ENCODE measurements at regions not wholly inside any gene's neighbourhood (a gene's known extent, or its start where the extent isn't known, plus 50 kb on each side); places are given as distances from the start of the nearest gene placed in this dataset.

- FAIRE-seq = no peak
- no peaks in the 10 kb centered on the region for H3K4me1 ChIP-seq (ENCODE audit: control insufficient read depth in 2 of 3, insufficient read depth in 2 of 3, low read depth in 1 of 3, low read length in 3 of 3)
- H3K36me3 ChIP-seq (ENCODE audit: control insufficient read depth in 2 of 3, insufficient read depth in 3 of 3, low read length in 3 of 3) = no peaks in the 10 kb centered on the region
- H3K9me3 ChIP-seq (ENCODE audit: control insufficient read depth in 2 of 3, insufficient read depth in 1 of 3, low read length in 3 of 3) = no peaks in the 10 kb centered on the region
- H3K27me3 ChIP-seq (ENCODE audit: control insufficient read depth, insufficient read depth, low read length) = no peaks in the 10 kb centered on the region
- H3K4me3 ChIP-seq (ENCODE audit: low read length in 3 of 3) = no peak overlapping the region
- no peak overlapping the region for H3K27ac ChIP-seq (ENCODE audit: low read depth in 2 of 2, low read length in 2 of 2)
- no peak overlapping the region for H3K9ac ChIP-seq (ENCODE audit: low read length in 3 of 3)
- no peak for DNase-seq
- TF ChIP-seq CTCF (IDR thresholded peaks at IDR 0.05; ENCODE audit: borderline replicate concordance, extremely low read depth, insufficient read depth) = no peak
- intact Hi-C loops (cut with DNase I) = no loop called here
These were observed 166.3 kb upstream of the PMEPA1 start for GRCh38 chr20:57876163-57876562.

- no peak overlapping the region for H3K27ac ChIP-seq (ENCODE audit: low read depth in 2 of 2, low read length in 2 of 2)
- no peaks in the 10 kb centered on the region for H3K9me3 ChIP-seq (ENCODE audit: control insufficient read depth in 2 of 3, insufficient read depth in 1 of 3, low read length in 3 of 3)
- H3K4me1 ChIP-seq (ENCODE audit: control insufficient read depth in 2 of 3, insufficient read depth in 2 of 3, low read depth in 1 of 3, low read length in 3 of 3) = no peaks in the 10 kb centered on the region
- H3K4me3 ChIP-seq (ENCODE audit: low read length in 3 of 3) = no peak overlapping the region
- intact Hi-C loops (cut with DNase I) = no loop called here
- H3K27me3 ChIP-seq (ENCODE audit: control insufficient read depth, insufficient read depth, low read length) = no peaks in the 10 kb centered on the region
- FAIRE-seq = no peak
- no peak overlapping the region for H3K9ac ChIP-seq (ENCODE audit: low read length in 3 of 3)
- no peaks in the 10 kb centered on the region for H3K36me3 ChIP-seq (ENCODE audit: control insufficient read depth in 2 of 3, insufficient read depth in 3 of 3, low read length in 3 of 3)
- TF ChIP-seq CTCF (IDR thresholded peaks at IDR 0.05; ENCODE audit: borderline replicate concordance, extremely low read depth, insufficient read depth) = no peak
- DNase-seq = no peak
These were observed 164.3 kb upstream of the PMEPA1 start for GRCh38 chr20:57874141-57874540.

- Histone ChIP-seq H3K27ac (ENCODE audit: low read depth in 2 of 2, low read length in 2 of 2) (no peak overlapping the region), H3K27me3 (ENCODE audit: control insufficient read depth, insufficient read depth, low read length) (no peaks in the 10 kb centered on the region), H3K9me3 (ENCODE audit: control insufficient read depth in 2 of 3, insufficient read depth in 1 of 3, low read length in 3 of 3) (no peaks in the 10 kb centered on the region), H3K36me3 (ENCODE audit: control insufficient read depth in 2 of 3, insufficient read depth in 3 of 3, low read length in 3 of 3) (no peaks in the 10 kb centered on the region), H3K4me1 (ENCODE audit: control insufficient read depth in 2 of 3, insufficient read depth in 2 of 3, low read depth in 1 of 3, low read length in 3 of 3) (no peaks in the 10 kb centered on the region), H3K9ac (ENCODE audit: low read length in 3 of 3) (no peak overlapping the region), H3K4me3 (ENCODE audit: low read length in 3 of 3) (no peak overlapping the region)
- no peak for FAIRE-seq
- no peak for DNase-seq
- no peak for TF ChIP-seq CTCF (IDR thresholded peaks at IDR 0.05; ENCODE audit: borderline replicate concordance, extremely low read depth, insufficient read depth)
- intact Hi-C loops (cut with DNase I) = no loop called here
These were observed 163.1 kb upstream of the PMEPA1 start for GRCh38 chr20:57872816-57873409.

GRCh38 chr20:57871237-57871632 lies 161.4 kb upstream of the PMEPA1 start:
- H3K4me1 ChIP-seq (ENCODE audit: control insufficient read depth in 2 of 3, insufficient read depth in 2 of 3, low read depth in 1 of 3, low read length in 3 of 3) = no peaks in the 10 kb centered on the region
- no peak overlapping the region for H3K4me3 ChIP-seq (ENCODE audit: low read length in 3 of 3)
- FAIRE-seq = no peak
- no peaks in the 10 kb centered on the region for H3K27me3 ChIP-seq (ENCODE audit: control insufficient read depth, insufficient read depth, low read length)
- H3K9me3 ChIP-seq (ENCODE audit: control insufficient read depth in 2 of 3, insufficient read depth in 1 of 3, low read length in 3 of 3) = no peaks in the 10 kb centered on the region
- DNase-seq = no peak
- intact Hi-C loops (cut with DNase I) = no loop called here
- no peak overlapping the region for H3K9ac ChIP-seq (ENCODE audit: low read length in 3 of 3)
- no peak for TF ChIP-seq CTCF (IDR thresholded peaks at IDR 0.05; ENCODE audit: borderline replicate concordance, extremely low read depth, insufficient read depth)
- H3K36me3 ChIP-seq (ENCODE audit: control insufficient read depth in 2 of 3, insufficient read depth in 3 of 3, low read length in 3 of 3) = no peaks in the 10 kb centered on the region
- no peak overlapping the region for H3K27ac ChIP-seq (ENCODE audit: low read depth in 2 of 2, low read length in 2 of 2)

Measured in kidney (tissue), 13 donors.